ENCODE measurements at regions not wholly inside any gene's neighbourhood (a gene's known extent, or its start where the extent isn't known, plus 50 kb on each side); places are given as distances from the start of the nearest gene placed in this dataset.
"Not testable (repeated sequence)": the region's sequence is repeated elsewhere in the genome, so short reads cannot be mapped to it uniquely, and the experiment has no call there.

DNA sequence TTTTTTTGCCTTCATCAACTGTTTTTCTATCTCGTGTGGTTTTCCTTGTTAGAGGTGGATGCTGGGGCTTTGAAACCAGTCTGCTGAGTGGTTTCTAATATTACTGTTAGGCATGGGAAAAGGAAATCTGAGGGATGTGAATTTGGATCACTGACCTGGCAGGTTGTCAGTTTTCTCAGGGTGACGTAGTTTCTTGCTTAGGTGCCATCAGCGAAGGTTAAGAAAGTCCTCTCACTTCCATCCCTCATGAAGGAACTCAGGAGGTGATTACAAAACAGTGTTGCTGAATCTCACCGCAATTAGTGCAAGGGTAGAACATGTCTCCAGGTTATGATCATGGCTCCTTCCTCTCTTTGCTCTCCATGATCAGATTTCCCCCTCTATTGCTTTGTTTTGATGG is 135.9 kb downstream of the SOX4 start:
- CTCF ChIA-PET = no interaction called here
- H3K27me3 Mint-ChIP-seq = no peaks in the 10 kb centered on the region
- no peak for DNase-seq
- H3K36me3 Mint-ChIP-seq = no peaks in the 10 kb centered on the region
- H3K4me1 Mint-ChIP-seq = no peaks in the 10 kb centered on the region
- H3K4me3 Mint-ChIP-seq = no peak overlapping the region
- H3K27ac Mint-ChIP-seq = no peak overlapping the region
- H3K9me3 Mint-ChIP-seq = no peaks in the 10 kb centered on the region

GRCh38 chr6:21730533-21730932 is 137.0 kb downstream of the SOX4 start:
- Mint-ChIP-seq H3K27ac (no peak overlapping the region), H3K4me3 (no peak overlapping the region), H3K27me3 (no peaks in the 10 kb centered on the region), H3K36me3 (no peaks in the 10 kb centered on the region), H3K4me1 (no peaks in the 10 kb centered on the region), H3K9me3 (no peaks in the 10 kb centered on the region)
- CTCF ChIA-PET = no interaction called here
- DNase-seq = no peak

DNA sequence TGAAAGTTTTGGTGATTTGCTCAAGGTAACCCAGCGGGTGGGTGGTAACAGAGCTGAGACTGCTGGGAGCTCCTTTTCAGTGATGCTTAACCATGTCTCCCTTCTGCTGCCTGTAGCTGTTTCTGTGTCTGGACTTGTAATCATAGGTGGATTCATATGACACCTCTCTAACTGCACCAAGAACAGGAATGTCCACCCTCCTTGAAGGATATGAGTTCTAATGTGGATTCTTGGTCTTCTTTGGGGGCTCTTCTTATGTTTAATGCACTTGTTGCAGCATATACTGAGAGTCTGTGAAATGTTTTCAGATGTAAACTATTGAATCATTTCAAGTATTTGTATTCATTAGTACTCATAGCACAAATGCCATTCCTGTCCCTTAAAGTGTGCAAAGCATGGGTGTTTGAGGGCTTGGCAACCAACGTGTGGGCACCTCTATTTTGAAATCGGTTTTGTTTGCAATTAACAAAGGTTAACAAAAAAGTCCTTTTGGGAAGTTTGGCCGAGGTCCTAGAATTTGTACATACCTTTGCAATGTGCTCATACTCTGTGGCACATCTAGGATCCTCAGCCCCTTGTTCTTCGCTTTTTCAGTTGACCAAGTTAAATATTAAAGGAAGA is 138.0 kb downstream of the SOX4 start:
- H3K36me3 Mint-ChIP-seq = no peaks in the 10 kb centered on the region
- no peak overlapping the region for H3K4me3 Mint-ChIP-seq
- H3K27me3 Mint-ChIP-seq = no peaks in the 10 kb centered on the region
- no peak for DNase-seq
- no peaks in the 10 kb centered on the region for H3K4me1 Mint-ChIP-seq
- no peaks in the 10 kb centered on the region for H3K9me3 Mint-ChIP-seq
- H3K27ac Mint-ChIP-seq = no peak overlapping the region
- CTCF ChIA-PET = no interaction called here

- H3K4me3 Mint-ChIP-seq, DNase-seq, H3K9me3 Mint-ChIP-seq, H3K36me3 Mint-ChIP-seq, CTCF ChIA-PET, H3K27ac Mint-ChIP-seq, H3K4me1 Mint-ChIP-seq, H3K27me3 Mint-ChIP-seq: not testable (repeated sequence)
Measured at GRCh38 chr6:21732032-21732730, 138.6 kb downstream of the SOX4 start.

- no peaks in the 10 kb centered on the region for H3K4me1 Mint-ChIP-seq
Measured at GRCh38 chr6:21732731-21733130, 139.2 kb downstream of the SOX4 start.

GRCh38 chr6:21733311-21733710 is 139.8 kb downstream of the SOX4 start:
- H3K36me3 Mint-ChIP-seq = no peaks in the 10 kb centered on the region
- CTCF ChIA-PET = no interaction called here
- no peaks in the 10 kb centered on the region for H3K4me1 Mint-ChIP-seq
- H3K4me3 Mint-ChIP-seq = no peak overlapping the region
- no peak for DNase-seq
- H3K27me3 Mint-ChIP-seq = no peaks in the 10 kb centered on the region
- no peaks in the 10 kb centered on the region for H3K9me3 Mint-ChIP-seq
- H3K27ac Mint-ChIP-seq = no peak overlapping the region

More at GRCh38 chr6:21732731-21733130, 139.2 kb downstream of the SOX4 start:
- H3K27me3 Mint-ChIP-seq = no peaks in the 10 kb centered on the region
- no peaks in the 10 kb centered on the region for H3K9me3 Mint-ChIP-seq
- H3K27ac Mint-ChIP-seq = no peak overlapping the region
- H3K36me3 Mint-ChIP-seq = no peaks in the 10 kb centered on the region
- H3K4me3 Mint-ChIP-seq = no peak overlapping the region
- CTCF ChIA-PET = no interaction called here
- DNase-seq = no peak

DNA sequence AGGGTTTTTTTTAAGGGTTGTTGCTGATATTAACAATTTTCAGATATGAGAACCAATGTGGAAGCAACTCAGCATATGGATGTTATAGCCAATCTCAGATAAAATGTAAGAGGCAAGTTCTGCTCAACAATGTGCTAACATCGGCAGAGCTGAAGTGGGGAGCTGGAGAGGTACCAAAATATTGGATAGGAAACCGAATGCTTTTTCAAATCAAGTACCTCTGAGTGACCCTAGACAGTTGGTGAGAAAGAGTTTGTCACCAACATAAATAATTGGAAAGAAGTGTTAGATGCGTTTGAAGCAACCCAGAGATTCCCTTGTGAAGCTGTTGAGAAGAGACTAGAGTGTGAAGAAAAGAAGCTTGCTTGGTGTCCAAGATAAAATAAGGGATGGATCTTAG is 140.7 kb downstream of the SOX4 start:
- H3K27me3 Mint-ChIP-seq = no peaks in the 10 kb centered on the region
- no peaks in the 10 kb centered on the region for H3K36me3 Mint-ChIP-seq
- no peak overlapping the region for H3K27ac Mint-ChIP-seq
- H3K4me1 Mint-ChIP-seq = no peaks in the 10 kb centered on the region
- no peaks in the 10 kb centered on the region for H3K9me3 Mint-ChIP-seq
- H3K4me3 Mint-ChIP-seq = no peak overlapping the region
- no peak for DNase-seq
- CTCF ChIA-PET = no interaction called here

DNA sequence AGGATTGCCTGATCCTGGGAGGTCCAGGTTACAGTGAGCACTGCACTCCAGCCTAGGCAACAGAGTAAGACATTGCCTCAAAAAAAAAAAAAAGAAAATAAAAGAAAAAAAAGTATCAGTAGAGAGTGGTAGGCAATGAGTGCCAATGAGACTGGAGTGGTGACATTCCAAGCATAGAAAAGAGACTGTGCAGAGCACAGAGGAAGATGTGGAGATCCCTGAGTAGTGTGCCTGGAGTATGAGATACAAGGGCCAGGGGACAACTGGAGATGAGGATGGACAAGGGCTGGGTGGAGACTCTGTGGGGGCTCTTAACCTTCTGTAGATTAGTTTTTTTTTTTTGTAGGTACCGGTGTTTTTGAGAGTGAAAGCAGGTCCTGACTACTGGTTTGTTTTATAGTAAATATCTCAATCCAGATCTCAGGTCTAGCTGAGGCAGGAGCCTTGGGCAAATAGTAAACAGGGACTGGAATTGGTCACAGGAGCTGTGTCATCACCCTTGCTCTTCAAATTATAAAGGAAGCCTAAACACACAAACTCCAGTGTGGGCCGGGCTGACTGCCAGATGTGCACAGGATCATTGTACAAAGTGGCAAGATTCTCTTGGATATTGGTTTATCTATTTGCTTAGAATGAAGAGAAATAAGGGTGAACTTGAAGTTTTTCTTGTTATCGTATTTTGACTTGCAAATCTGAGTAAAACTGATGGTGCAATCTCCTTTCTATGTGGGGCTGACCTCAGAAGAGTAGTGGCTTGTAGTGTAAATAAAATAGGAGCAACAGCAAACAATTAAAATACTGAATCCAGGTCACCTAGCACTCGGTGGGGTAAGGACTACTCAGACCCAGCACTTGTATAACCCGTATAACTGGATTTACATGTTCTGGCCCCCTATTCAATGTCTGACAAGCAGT is 144.9 kb downstream of the SOX4 start:
- no peak overlapping the region for H3K27ac Mint-ChIP-seq
- no peaks in the 10 kb centered on the region for H3K27me3 Mint-ChIP-seq
- CTCF ChIA-PET = no interaction called here
- H3K36me3 Mint-ChIP-seq = no peaks in the 10 kb centered on the region
- no peaks in the 10 kb centered on the region for H3K9me3 Mint-ChIP-seq
- no peak for DNase-seq
- H3K4me3 Mint-ChIP-seq = no peak overlapping the region
- no peaks in the 10 kb centered on the region for H3K4me1 Mint-ChIP-seq

DNA sequence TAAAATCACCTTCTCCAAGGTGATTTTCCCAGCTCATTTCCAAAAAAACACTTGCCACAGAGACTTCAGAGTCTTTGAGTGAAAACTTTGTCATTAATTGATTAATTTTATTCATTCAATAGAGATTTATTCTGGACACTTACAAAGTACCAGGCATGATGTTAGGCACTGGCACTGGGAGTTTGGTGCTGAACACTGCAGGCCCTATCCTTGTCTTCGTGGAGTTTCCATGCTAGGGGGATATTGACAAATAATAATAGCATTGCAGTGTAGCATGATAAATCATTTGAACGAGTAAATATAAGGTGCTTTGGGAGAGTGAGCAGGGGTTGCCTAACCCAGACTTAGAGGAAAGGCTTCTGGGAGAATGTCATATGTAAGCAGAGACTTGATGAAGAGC is 145.7 kb downstream of the SOX4 start:
- Mint-ChIP-seq H3K27me3 (no peaks in the 10 kb centered on the region), H3K4me3 (no peak overlapping the region), H3K27ac (no peak overlapping the region), H3K36me3 (no peaks in the 10 kb centered on the region), H3K9me3 (no peaks in the 10 kb centered on the region), H3K4me1 (no peaks in the 10 kb centered on the region)
- CTCF ChIA-PET = no interaction called here
- DNase-seq = no peak

DNA sequence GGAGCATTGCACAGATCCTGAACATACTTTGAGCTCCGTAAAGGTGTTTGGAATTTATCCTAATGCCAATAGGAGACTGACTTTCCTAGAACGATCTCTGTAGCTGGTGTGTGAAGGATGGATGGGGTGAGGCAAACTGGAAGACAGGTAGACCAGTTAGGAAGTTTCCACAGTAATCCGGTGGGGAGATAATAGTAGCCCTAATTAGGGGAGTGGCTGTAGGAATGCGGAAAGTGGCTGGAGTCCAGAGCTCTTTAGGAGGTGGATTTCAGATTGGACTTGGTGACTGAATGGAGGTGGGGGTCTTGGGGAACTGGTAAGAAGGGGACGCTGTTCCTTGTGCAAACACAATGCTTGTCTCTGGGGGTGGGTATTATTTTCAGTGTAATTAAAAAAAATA is 146.3 kb downstream of the SOX4 start:
- Mint-ChIP-seq H3K36me3 (no peaks in the 10 kb centered on the region), H3K4me1 (no peaks in the 10 kb centered on the region), H3K27ac (no peak overlapping the region), H3K9me3 (no peaks in the 10 kb centered on the region), H3K4me3 (no peak overlapping the region), H3K27me3 (no peaks in the 10 kb centered on the region)
- CTCF ChIA-PET = no interaction called here
- no peak for DNase-seq

DNA sequence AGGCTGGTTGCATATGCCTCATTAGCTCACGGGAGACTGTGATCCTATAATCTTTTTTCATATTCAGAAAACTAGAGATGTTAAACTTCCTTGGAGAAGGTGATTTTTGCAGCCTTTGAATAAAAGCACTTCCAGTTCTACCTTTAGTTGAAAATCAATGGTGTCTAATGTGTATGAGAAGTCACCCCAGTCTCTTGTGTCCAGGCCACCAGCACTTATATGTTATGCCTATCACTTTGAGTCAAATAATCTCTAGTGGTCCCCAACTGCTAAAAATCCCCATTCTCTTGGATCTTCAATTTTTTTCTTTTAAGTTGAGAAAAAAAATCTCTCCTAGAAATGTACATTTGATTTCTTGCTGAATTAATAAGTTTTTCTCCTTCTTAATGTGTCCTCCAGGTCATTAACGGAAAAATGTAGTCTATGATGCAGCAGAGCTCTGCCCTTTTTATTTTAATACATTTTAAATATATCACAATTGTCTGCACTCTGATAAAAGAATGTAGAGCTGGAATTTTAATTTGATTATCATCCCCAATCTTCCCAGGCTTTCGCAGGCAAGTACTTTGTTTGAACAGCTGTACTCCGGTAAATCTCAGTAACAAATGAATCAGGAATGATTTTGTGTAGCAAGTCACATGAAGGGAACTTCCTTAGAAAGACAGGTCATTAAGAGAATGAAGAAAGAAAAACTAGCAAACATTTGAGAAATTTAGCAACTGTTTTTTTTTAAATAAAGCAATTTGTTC is 147.0 kb downstream of the SOX4 start:
- Mint-ChIP-seq H3K27ac (no peak overlapping the region), H3K36me3 (no peaks in the 10 kb centered on the region), H3K4me3 (no peak overlapping the region), H3K4me1 (no peaks in the 10 kb centered on the region), H3K9me3 (no peaks in the 10 kb centered on the region), H3K27me3 (no peaks in the 10 kb centered on the region)
- DNase-seq = no peak
- CTCF ChIA-PET = no interaction called here

GRCh38 chr6:21741221-21742109 is 147.9 kb downstream of the SOX4 start:
- Mint-ChIP-seq H3K4me1 (no peaks in the 10 kb centered on the region), H3K36me3 (no peaks in the 10 kb centered on the region)
- CTCF ChIA-PET = no interaction called here

DNA sequence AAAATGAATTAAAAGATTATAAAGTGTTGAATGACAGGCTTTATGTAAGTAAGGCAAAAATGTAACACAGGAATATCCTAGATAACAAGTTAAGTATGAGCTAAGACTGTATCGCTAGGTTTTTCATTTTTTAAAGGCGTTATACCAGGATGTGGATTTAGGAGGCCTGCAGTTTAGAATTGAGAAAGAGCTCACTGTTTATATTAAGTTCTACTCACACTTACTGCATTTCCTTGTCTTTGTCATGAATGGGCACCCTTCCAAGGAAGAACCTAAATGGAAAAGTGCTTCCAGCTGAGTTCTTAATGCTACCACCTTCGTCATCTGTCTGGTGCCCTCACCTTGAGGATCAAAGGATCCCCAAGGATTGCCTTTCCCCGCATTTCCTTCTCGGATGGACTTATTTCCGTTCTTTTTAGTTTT is 148.7 kb downstream of the SOX4 start:
- no peak for DNase-seq
- CTCF ChIA-PET = no interaction called here
- Mint-ChIP-seq H3K9me3 (no peaks in the 10 kb centered on the region), H3K4me3 (no peak overlapping the region), H3K36me3 (no peaks in the 10 kb centered on the region), H3K27ac (no peak overlapping the region), H3K27me3 (no peaks in the 10 kb centered on the region), H3K4me1 (no peaks in the 10 kb centered on the region)

More at GRCh38 chr6:21741221-21742109, 147.9 kb downstream of the SOX4 start:
- DNase-seq = no peak
- Mint-ChIP-seq H3K4me3 (no peak overlapping the region), H3K9me3 (no peaks in the 10 kb centered on the region), H3K27ac (no peak overlapping the region), H3K27me3 (no peaks in the 10 kb centered on the region)

DNA sequence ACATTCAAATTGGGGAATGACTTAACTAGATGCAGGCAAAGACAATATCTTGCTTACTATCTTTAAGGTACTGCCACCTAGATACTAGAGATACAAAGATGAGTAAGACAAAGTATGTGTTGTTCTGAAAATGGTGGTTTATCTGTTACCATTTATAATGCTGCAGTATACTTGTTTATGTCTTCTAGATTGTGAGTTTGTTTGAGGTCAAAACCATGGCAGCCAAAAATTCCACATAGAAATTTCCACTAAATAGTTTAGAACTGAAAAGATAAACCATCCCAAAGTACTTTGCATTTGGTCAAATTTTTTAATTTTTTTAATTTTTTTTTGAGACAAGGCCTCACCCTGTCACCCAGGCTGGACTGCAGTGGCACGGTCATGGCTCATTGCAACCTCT is 150.8 kb downstream of the SOX4 start:
- DNase-seq = no peak
- Mint-ChIP-seq H3K27ac (no peak overlapping the region), H3K4me3 (no peak overlapping the region), H3K27me3 (no peaks in the 10 kb centered on the region), H3K36me3 (no peaks in the 10 kb centered on the region), H3K9me3 (no peaks in the 10 kb centered on the region), H3K4me1 (no peaks in the 10 kb centered on the region)
- CTCF ChIA-PET = no interaction called here

Data from activated naive CD4-positive, alpha-beta T cell treated with anti-CD3 and anti-CD28 coated beads, Interleukin-2, amount 10 ng/mL, durations not matched to agents 7 days and 5 days (primary cell).